ENCODE measurements at regions not wholly inside any gene's neighbourhood (a gene's known extent, or its start where the extent isn't known, plus 50 kb on each side); places are given as distances from the start of the nearest gene placed in this dataset.

DNA sequence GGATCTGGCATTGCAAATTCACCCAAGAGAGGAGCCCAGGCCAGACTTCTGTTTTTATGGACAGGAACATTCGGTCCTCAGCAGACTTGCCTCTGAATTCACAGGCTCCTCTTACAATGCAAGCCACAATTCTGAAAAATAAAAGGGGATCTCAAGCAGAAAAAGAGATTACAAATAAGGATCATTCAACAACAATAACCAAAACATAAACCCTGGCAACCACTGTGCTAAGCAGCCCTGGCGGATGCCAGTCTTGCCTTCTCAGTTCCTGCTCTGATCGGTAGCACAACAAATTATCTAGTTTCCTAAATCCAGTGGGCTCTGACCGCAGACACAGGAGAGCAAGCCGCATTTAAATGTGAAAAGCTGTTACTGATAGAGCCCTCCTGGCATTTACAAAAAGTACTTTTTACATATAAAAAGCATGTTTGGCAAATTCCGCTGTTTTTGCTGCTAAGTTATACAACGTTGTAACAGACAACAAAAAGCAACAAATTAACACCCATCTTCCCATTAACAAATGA lies 123.4 kb upstream of the FOXD3 start:
- Histone ChIP-seq H3K4me1 (ENCODE audit: control insufficient read depth, extremely low read depth, insufficient read depth, low read length) (no peaks in the 10 kb centered on the region), H3K27me3 (ENCODE audit: control insufficient read depth, insufficient read depth, low read length) (peaks cover 5% of the 10 kb centered on the region), H3K36me3 (ENCODE audit: control insufficient read depth, insufficient read depth, low read length) (no peaks in the 10 kb centered on the region), H2AFZ (ENCODE audit: low read length) (no peak overlapping the region), H3K4me2 (ENCODE audit: extremely low read depth, insufficient read depth, low read length) (no peak overlapping the region), H3K9ac (ENCODE audit: insufficient read depth, low read length) (no peak overlapping the region), H3K27ac (ENCODE audit: insufficient read depth, low read length) (no peak overlapping the region), H3K79me2 (ENCODE audit: control insufficient read depth, insufficient read depth, low read length) (no peaks in the 10 kb centered on the region), H3K9me3 (ENCODE audit: control insufficient read depth, insufficient read depth, low read depth, low read length) (no peaks in the 10 kb centered on the region), H4K20me1 (ENCODE audit: control insufficient read depth, extremely low read depth, insufficient read depth, low read length) (no peaks in the 10 kb centered on the region), H3K4me3 (replicated peaks in 1 of 4; ENCODE audit: control extremely low read depth in 1 of 4, insufficient read depth in 1 of 4, low read depth in 3 of 4, low read length in 4 of 4) (no peak overlapping the region)
- no peak for TF ChIP-seq EZH2 (IDR thresholded peaks at IDR 0.05; ENCODE audit: low read length, missing control alignments)
- TF ChIP-seq, protein P1, sequence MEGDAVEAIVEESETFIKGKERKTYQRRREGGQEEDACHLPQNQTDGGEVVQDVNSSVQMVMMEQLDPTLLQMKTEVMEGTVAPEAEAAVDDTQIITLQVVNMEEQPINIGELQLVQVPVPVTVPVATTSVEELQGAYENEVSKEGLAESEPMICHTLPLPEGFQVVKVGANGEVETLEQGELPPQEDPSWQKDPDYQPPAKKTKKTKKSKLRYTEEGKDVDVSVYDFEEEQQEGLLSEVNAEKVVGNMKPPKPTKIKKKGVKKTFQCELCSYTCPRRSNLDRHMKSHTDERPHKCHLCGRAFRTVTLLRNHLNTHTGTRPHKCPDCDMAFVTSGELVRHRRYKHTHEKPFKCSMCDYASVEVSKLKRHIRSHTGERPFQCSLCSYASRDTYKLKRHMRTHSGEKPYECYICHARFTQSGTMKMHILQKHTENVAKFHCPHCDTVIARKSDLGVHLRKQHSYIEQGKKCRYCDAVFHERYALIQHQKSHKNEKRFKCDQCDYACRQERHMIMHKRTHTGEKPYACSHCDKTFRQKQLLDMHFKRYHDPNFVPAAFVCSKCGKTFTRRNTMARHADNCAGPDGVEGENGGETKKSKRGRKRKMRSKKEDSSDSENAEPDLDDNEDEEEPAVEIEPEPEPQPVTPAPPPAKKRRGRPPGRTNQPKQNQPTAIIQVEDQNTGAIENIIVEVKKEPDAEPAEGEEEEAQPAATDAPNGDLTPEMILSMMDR (conservative IDR thresholded peaks at IDR 0.05 in 1 of 2, IDR thresholded peaks at IDR 0.05 in 1 of 2; ENCODE audit: low read depth in 1 of 2, low read length in 2 of 2): no peak
- no peak for DNase-seq (ENCODE audit: low read depth in 2 of 2)

DNA sequence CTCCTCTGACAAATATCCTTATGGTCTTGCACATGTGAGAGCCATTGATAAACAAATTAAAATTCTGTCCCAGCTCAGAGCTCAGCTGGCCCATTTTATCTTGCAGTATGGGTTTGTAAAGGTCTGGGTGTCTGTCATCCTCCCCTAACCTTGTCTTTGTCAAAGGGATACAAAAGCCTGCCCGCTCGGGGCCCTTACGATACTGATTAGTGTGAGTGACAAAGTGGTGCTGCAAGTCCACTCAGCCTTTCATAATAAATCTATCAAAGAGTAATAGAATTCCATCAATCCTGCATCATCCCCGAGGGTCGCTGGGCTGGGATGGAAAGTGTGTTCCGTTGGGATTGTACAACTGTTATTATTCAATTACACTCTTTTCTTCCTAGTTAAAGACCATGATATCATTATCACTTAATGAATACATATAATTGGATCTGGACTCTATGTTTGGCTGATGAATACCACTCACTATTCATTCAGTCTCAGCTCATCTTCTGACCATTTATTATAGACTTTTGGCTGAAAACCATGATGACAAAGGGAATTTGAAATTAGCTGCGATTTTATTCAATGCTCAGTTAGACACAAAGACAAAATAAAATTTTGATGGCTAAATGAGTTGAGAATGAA lies 122.5 kb upstream of the FOXD3 start:
- no peak overlapping the region for H3K4me3 ChIP-seq (replicated peaks in 1 of 4; ENCODE audit: control extremely low read depth in 1 of 4, insufficient read depth in 1 of 4, low read depth in 3 of 4, low read length in 4 of 4)
- no peaks in the 10 kb centered on the region for H3K9me3 ChIP-seq (ENCODE audit: control insufficient read depth, insufficient read depth, low read depth, low read length)
- H2AFZ ChIP-seq (ENCODE audit: low read length): no peak overlapping the region
- no peaks in the 10 kb centered on the region for H3K79me2 ChIP-seq (ENCODE audit: control insufficient read depth, insufficient read depth, low read length)
- H3K27me3 ChIP-seq (ENCODE audit: control insufficient read depth, insufficient read depth, low read length): peaks cover 5% of the 10 kb centered on the region
- no peaks in the 10 kb centered on the region for H4K20me1 ChIP-seq (ENCODE audit: control insufficient read depth, extremely low read depth, insufficient read depth, low read length)
- H3K36me3 ChIP-seq (ENCODE audit: control insufficient read depth, insufficient read depth, low read length): no peaks in the 10 kb centered on the region
- no peak for DNase-seq (ENCODE audit: low read depth in 2 of 2)
- no peak overlapping the region for H3K4me2 ChIP-seq (ENCODE audit: extremely low read depth, insufficient read depth, low read length)
- H3K27ac ChIP-seq (ENCODE audit: insufficient read depth, low read length): no peak overlapping the region
- TF ChIP-seq, protein P1 (conservative IDR thresholded peaks at IDR 0.05 in 1 of 2, IDR thresholded peaks at IDR 0.05 in 1 of 2; ENCODE audit: low read depth in 1 of 2, low read length in 2 of 2): no peak
- no peak for TF ChIP-seq EZH2 (IDR thresholded peaks at IDR 0.05; ENCODE audit: low read length, missing control alignments)
- H3K9ac ChIP-seq (ENCODE audit: insufficient read depth, low read length): no peak overlapping the region
- H3K4me1 ChIP-seq (ENCODE audit: control insufficient read depth, extremely low read depth, insufficient read depth, low read length): no peaks in the 10 kb centered on the region

GRCh38 chr1:63200676-63201075 lies 121.7 kb upstream of the FOXD3 start:
- H3K27me3 ChIP-seq (ENCODE audit: control insufficient read depth, insufficient read depth, low read length): peaks cover 5% of the 10 kb centered on the region
- H3K79me2 ChIP-seq (ENCODE audit: control insufficient read depth, insufficient read depth, low read length): no peaks in the 10 kb centered on the region
- no peaks in the 10 kb centered on the region for H3K4me1 ChIP-seq (ENCODE audit: control insufficient read depth, extremely low read depth, insufficient read depth, low read length)
- TF ChIP-seq EZH2 (IDR thresholded peaks at IDR 0.05; ENCODE audit: low read length, missing control alignments): no peak
- TF ChIP-seq, protein P1 (conservative IDR thresholded peaks at IDR 0.05 in 1 of 2, IDR thresholded peaks at IDR 0.05 in 1 of 2; ENCODE audit: low read depth in 1 of 2, low read length in 2 of 2): no peak
- DNase-seq (ENCODE audit: low read depth in 2 of 2): no peak
- no peak overlapping the region for H3K4me2 ChIP-seq (ENCODE audit: extremely low read depth, insufficient read depth, low read length)
- H3K36me3 ChIP-seq (ENCODE audit: control insufficient read depth, insufficient read depth, low read length): no peaks in the 10 kb centered on the region
- H2AFZ ChIP-seq (ENCODE audit: low read length): no peak overlapping the region
- no peak overlapping the region for H3K27ac ChIP-seq (ENCODE audit: insufficient read depth, low read length)
- H3K4me3 ChIP-seq (replicated peaks in 1 of 4; ENCODE audit: control extremely low read depth in 1 of 4, insufficient read depth in 1 of 4, low read depth in 3 of 4, low read length in 4 of 4): no peak overlapping the region
- H4K20me1 ChIP-seq (ENCODE audit: control insufficient read depth, extremely low read depth, insufficient read depth, low read length): no peaks in the 10 kb centered on the region
- no peaks in the 10 kb centered on the region for H3K9me3 ChIP-seq (ENCODE audit: control insufficient read depth, insufficient read depth, low read depth, low read length)
- no peak overlapping the region for H3K9ac ChIP-seq (ENCODE audit: insufficient read depth, low read length)

Measured in fibroblast of lung (primary cell).